Nucleus accumbens (tissue), 56 donors: ENCODE measurements at regions not wholly inside any gene's neighbourhood (a gene's known extent, or its start where the extent isn't known, plus 50 kb on each side); places are given as distances from the start of the nearest gene placed in this dataset.

Experiments
- DNase-seq, 56 donors: peaks; one replicate each; lab custom pipeline; 2025; lab: John Stamatoyannopoulos, UW

DNA sequence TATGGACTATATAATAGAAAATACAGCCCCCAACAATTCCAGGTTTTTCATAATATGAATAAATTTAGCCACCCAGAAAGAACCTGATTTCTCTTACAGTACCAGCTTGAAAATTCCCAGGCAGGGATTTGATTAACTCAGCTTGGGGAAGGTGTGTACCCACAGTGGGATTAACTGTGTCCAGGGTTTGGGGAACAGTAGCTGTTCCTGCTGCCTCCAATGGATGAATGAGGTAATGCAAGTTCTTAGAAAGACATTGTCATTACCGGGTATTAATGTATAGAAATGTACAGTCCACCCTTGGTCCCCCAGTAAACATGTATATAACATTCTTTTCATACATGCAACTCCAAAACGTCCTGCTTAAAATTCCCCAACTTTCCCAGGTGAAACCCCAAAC, 115.6 kb downstream of the LRIG3 start:
- DNase-seq, result no peak

DNA sequence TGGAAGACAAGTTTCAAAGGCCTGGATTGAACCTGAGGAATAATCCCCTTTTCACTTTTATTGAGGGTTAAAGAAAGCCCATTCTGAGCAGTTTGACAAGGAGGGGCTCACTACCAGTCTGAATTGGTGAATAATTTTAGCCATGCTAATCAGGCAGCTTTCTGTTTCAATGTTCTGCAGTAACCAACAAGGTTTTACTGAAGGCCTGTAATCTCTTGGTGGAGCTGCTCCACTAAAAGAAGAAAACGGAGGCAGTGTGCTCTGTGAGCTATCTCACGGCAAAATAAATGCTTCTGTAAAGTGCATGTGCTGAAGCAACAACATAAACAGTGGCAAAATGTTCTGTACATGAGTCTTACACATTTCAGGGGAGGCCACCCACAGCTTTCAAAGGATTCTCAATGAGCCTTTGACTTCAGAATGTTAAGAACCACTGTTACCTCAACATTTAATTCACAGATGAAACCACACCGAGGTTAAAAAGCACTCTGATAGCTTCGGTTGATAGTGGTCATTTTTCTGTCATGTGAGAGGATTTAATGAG, 111.2 kb downstream of the LRIG3 start:
- DNase-seq, result no peak

DNA sequence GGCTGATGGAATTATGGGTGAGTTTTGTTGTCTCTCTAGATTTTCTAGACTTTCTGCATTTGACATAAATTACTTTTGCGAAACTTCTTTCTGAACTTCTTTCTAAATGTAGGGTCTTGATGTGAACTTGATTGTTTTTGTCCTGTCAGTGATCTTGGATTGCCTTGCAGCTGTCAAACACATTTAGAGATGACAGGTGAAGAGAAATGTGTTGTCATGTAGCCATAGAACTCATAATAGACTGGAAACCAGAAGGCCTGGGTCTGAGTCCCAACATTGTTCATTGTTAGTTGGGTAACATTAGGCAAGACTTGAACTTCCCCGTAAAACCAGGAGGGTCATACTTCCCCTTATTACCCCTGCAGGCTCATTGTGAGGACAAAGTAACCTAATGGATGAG, 109.0 kb downstream of the LRIG3 start:
- DNase-seq, result no peak

DNA sequence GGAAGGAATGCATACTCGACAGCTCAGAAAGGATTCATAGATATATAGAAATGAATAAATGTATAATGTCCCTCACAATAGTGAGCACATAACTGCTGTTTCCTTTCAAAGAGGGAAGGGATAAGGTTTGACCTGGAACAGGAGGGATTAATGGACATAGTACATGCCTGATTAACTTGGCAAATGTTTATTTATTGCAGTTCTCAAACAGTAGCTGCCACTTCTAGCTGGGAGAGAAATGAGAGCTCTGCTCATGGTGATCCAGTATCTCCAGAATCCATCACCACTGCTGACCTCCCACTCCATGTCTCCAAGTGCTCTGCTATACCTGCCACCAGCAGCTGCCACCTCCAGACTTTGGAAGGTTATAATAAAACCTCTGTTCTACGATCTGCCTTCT, 108.1 kb downstream of the LRIG3 start:
- no peak for DNase-seq

DNA sequence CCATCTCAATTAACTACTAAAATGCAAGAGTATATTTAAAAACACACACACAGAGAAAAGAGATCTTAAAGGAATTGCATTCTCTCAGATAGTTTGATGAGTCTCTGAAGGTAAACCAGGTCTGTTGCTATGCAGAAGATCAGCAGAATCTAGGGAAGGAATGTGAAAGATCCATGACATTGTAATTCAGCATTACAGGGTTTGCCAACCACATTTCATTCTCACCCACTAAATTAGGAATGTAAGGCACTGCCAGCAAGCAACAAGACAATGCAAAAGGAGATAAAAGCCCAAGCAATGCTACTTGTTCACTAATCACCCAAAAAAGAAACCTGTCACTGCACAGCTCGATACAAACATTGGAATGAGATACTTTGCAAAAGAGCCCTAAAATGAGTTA, 106.3 kb downstream of the LRIG3 start:
- no peak for DNase-seq

DNA sequence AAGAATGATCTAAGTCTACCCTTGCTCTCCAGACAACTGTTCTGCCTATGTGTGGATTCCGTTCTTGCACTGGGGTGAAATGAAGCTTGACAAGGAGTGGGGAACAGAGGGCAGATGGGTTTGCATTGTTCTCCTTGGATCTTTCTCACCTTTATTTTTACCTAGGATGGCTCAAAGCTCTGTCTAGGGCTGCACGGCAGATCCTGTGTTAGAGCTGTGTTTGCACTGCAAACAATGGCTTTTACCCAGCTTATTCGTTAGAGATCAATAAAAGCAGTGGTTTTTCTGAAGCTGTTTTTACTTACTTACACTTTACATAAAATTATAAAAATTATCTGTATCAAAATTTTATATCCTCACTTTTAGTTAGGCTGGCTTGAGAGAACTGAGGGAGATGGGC, 105.1 kb downstream of the LRIG3 start:
- no peak for DNase-seq

DNA sequence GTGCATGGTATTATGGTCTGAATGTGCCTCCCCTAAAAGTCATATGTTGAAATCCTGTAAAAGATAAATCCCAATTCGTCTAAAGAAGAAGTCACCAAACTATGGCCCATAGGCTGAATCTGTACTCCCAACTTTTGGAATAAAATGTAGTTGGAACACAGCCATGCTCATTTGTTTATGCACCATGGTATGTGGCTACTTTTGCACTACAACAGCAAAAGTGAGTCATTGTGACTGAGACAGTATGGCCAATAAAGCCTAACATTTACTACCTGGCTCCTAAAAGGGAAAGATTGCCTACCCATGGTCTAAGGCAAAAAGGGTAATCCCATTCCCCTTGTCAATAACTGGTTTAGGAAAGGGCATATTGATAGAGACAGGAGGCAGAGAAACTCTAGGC, 101.8 kb downstream of the LRIG3 start:
- no peak for DNase-seq

DNA sequence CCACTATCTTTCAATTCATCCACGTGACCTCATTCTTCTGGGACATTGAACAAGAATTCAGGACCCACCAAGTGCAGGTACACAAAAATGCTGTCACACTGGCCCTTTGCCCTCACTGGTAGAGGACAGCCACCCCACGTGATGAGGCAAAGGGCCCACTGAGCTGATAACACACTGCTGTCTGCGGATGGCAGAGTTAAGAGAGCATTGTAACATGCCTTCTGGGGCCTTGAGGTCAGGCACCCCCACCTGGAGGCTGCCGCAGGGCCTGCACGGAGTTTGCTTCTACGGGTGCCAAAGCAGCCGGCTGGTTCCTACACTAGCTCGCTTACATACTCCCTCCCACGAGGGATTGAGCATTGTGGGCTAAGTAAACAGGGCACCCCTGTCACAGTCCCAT, 101.0 kb downstream of the LRIG3 start:
- DNase-seq, result no peak

DNA sequence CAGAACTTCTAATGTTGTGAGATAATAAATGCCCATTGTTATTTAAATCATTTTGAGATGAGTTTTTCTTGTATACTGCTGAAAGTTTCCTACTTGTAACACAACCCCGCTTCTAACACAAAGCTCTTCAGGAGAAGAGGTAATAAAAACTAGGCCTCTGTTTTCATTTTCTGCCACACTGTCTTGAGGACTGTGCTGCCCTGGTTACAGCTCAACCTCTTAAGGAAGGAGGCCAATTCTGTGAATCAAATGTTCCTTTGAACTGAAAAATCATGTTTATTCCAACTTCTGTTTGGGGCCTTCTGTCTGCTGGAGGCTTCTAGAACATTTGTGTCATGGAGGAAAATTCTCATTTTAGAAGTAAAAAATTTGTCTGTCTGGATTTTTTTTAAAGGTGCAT, 100.3 kb downstream of the LRIG3 start:
- no peak for DNase-seq
